ENCODE measurements at regions not wholly inside any gene's neighbourhood (a gene's known extent, or its start where the extent isn't known, plus 50 kb on each side); places are given as distances from the start of the nearest gene placed in this dataset.

DNA sequence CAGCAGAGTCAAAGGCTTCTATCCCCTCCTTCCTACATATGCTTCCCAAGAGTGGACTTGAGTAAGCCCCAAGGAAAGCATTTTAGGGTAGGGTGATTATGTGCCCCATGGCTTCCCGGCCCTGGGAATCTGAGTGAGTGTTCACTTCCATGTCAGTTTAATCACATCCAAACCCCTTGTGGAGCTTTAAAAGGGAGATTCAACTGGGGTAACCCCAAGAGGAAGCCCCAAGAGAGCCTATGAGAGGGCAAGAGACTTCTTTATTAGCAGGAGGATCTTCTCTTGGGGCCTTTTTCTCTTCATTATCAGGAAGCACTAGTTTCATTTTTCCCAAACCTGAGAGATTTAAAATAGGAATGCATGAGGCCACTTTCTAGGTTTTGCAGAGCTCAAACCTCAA lies 97.0 kb upstream of the IRF2BP2 start:
- TF ChIP-seq CTCF (optimal IDR thresholded peaks at IDR 0.05 in 1 of 3, IDR thresholded peaks at IDR 0.05 in 1 of 3, conservative IDR thresholded peaks at IDR 0.05 in 1 of 3; ENCODE audit: extremely low read depth in 1 of 3, insufficient read depth in 2 of 3, low read length in 3 of 3): no peak
- TF ChIP-seq EZH2 (IDR thresholded peaks at IDR 0.05; ENCODE audit: low read length): no peak
